ENCODE measurements at regions not wholly inside any gene's neighbourhood (a gene's known extent, or its start where the extent isn't known, plus 50 kb on each side); places are given as distances from the start of the nearest gene placed in this dataset.
"Not testable (repeated sequence)": the region's sequence is repeated elsewhere in the genome, so short reads cannot be mapped to it uniquely, and the experiment has no call there.

DNA sequence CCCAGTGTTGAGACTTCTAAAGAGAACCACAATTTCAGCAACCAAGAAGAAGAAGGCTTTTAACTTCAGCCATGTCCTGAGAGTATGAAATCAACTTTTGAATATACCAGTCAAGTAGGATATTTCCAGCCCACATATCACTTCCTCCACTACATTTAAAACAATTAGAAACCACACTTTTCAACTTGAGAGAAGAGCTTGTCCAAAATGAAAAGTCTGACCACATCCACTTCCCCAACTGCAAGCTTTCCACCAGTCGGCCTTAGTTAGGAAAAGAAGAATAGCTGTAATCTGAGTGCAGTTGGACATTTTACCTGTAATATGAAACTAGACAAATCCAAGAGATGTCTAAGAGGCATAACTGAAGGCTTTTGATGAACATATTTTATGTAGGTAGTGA, 101.9 kb upstream of the SLC7A11 start:
- no peak overlapping the region for H2BK5ac ChIP-seq (ENCODE audit: low read length)
- no peak overlapping the region for H3K23ac ChIP-seq (ENCODE audit: low read depth, low read length, poor library complexity)
- H3K14ac ChIP-seq (ENCODE audit: low read length), result no peak overlapping the region
- H3K27me3 ChIP-seq (ENCODE audit: control insufficient read depth in 3 of 3, insufficient read depth in 3 of 3, low read depth in 1 of 3, low read length in 3 of 3), result no peaks in the 10 kb centered on the region
- H3K79me1 ChIP-seq (ENCODE audit: low read depth, low read length), result no peaks in the 10 kb centered on the region
- H2BK12ac ChIP-seq (ENCODE audit: low read length), result no peak overlapping the region
- no CpG with 5 or more reads among the region's 1 CpG for WGBS, 2 donors (ENCODE audit: extremely low coverage in 2 of 2, insufficient read length in 2 of 2, insufficient replicate concordance in 1 of 2)
- H2AK5ac ChIP-seq (ENCODE audit: low read depth, low read length), result no peak overlapping the region
- no peak for DNase-seq (ENCODE audit: low spot score)
- H3K9ac ChIP-seq (ENCODE audit: low read depth, low read length, poor library complexity), result no peak overlapping the region
- no peak overlapping the region for H3K4me2 ChIP-seq (ENCODE audit: insufficient read depth, low read length, poor library complexity, severe bottlenecking)
- H3K4me1 ChIP-seq (ENCODE audit: control insufficient read depth in 2 of 2, insufficient read depth in 1 of 2, low read depth in 1 of 2, low read length in 2 of 2), result no peaks in the 10 kb centered on the region
- H3K27ac ChIP-seq (replicated peaks; ENCODE audit: low read length), result no peak overlapping the region
- H3K4ac ChIP-seq (ENCODE audit: low read length), result no peak overlapping the region
- H3K36me3 ChIP-seq (replicated peaks in 1 of 2; ENCODE audit: control insufficient read depth in 2 of 2, insufficient read depth in 2 of 2, low read length in 2 of 2), result no peaks in the 10 kb centered on the region
- H3K18ac ChIP-seq (ENCODE audit: low read length), result no peak overlapping the region
- H2AFZ ChIP-seq (ENCODE audit: low read length), result no peak overlapping the region
- no peak overlapping the region for H4K91ac ChIP-seq (ENCODE audit: low read depth, low read length, poor library complexity)
- no peak overlapping the region for H2BK120ac ChIP-seq (ENCODE audit: low read depth, low read length)
- H2BK15ac ChIP-seq (ENCODE audit: low read length), result no peak overlapping the region
- no peaks in the 10 kb centered on the region for H3K9me3 ChIP-seq (replicated peaks in 1 of 2; ENCODE audit: control insufficient read depth in 2 of 2, insufficient read depth in 1 of 2, low read depth in 1 of 2, low read length in 2 of 2)
- H3K4me3 ChIP-seq (ENCODE audit: low read length in 2 of 2), result no peak overlapping the region
- no peak overlapping the region for H4K8ac ChIP-seq (ENCODE audit: low read depth, low read length)

- no CpG with 5 or more reads among the region's 3 CpGs for WGBS, 2 donors (ENCODE audit: extremely low coverage in 2 of 2, insufficient read length in 2 of 2, insufficient replicate concordance in 1 of 2)
- Histone ChIP-seq H2AFZ (ENCODE audit: low read length) (no peak overlapping the region), H2AK5ac (ENCODE audit: low read depth, low read length) (no peak overlapping the region), H4K91ac (ENCODE audit: low read depth, low read length, poor library complexity) (no peak overlapping the region), H3K27me3 (ENCODE audit: control insufficient read depth in 3 of 3, insufficient read depth in 3 of 3, low read depth in 1 of 3, low read length in 3 of 3) (no peaks in the 10 kb centered on the region), H3K4ac (ENCODE audit: low read length) (no peak overlapping the region), H3K79me1 (ENCODE audit: low read depth, low read length) (no peaks in the 10 kb centered on the region), H3K14ac (ENCODE audit: low read length) (no peak overlapping the region), H3K4me1 (ENCODE audit: control insufficient read depth in 2 of 2, insufficient read depth in 1 of 2, low read depth in 1 of 2, low read length in 2 of 2) (no peaks in the 10 kb centered on the region), H2BK12ac (ENCODE audit: low read length) (no peak overlapping the region), H2BK120ac (ENCODE audit: low read depth, low read length) (no peak overlapping the region), H3K4me2 (ENCODE audit: insufficient read depth, low read length, poor library complexity, severe bottlenecking) (no peak overlapping the region), H2BK15ac (ENCODE audit: low read length) (no peak overlapping the region), H3K27ac (replicated peaks; ENCODE audit: low read length) (no peak overlapping the region), H3K9ac (ENCODE audit: low read depth, low read length, poor library complexity) (no peak overlapping the region), H3K4me3 (ENCODE audit: low read length in 2 of 2) (no peak overlapping the region), H3K18ac (ENCODE audit: low read length) (no peak overlapping the region), H3K36me3 (replicated peaks in 1 of 2; ENCODE audit: control insufficient read depth in 2 of 2, insufficient read depth in 2 of 2, low read length in 2 of 2) (no peaks in the 10 kb centered on the region), H3K23ac (ENCODE audit: low read depth, low read length, poor library complexity) (no peak overlapping the region), H3K9me3 (replicated peaks in 1 of 2; ENCODE audit: control insufficient read depth in 2 of 2, insufficient read depth in 1 of 2, low read depth in 1 of 2, low read length in 2 of 2) (no peaks in the 10 kb centered on the region), H4K8ac (ENCODE audit: low read depth, low read length) (no peak overlapping the region), H2BK5ac (ENCODE audit: low read length) (no peak overlapping the region)
- DNase-seq (ENCODE audit: low spot score), result no peak
These were observed 99.7 kb upstream of the SLC7A11 start for GRCh38 chr4:138341739-138342415.

- WGBS, 2 donors (ENCODE audit: extremely low coverage in 2 of 2, insufficient read length in 2 of 2, insufficient replicate concordance in 1 of 2), result no CpG with 5 or more reads among the region's 2 CpGs
- no peak overlapping the region for H2BK15ac ChIP-seq (ENCODE audit: low read length)
These were observed 96.7 kb upstream of the SLC7A11 start for GRCh38 chr4:138338840-138339239.

DNA sequence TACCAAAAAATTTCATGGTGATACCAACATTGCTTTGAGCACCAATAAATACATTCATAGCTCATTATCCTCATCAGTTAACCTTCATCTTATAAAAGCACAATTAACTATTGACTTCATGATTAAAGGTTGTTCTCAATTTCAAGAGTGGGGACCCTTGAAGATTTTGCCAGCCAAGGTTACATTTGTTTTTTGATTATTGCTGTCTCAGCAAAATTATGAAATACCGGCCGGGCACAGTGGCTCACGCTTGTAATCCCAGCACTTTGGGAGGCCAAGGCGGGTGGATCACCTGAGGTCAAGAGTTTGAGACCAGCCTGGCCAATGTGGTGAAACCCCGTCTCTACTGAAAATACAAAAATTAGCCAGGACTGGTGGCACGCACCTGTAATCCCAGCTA, 96.1 kb upstream of the SLC7A11 start:
- not testable (repeated sequence) for H3K4me3 ChIP-seq (ENCODE audit: low read length in 2 of 2); H3K4me2 ChIP-seq (ENCODE audit: insufficient read depth, low read length, poor library complexity, severe bottlenecking); H2BK5ac ChIP-seq (ENCODE audit: low read length); H3K23ac ChIP-seq (ENCODE audit: low read depth, low read length, poor library complexity); H3K9me3 ChIP-seq (replicated peaks in 1 of 2; ENCODE audit: control insufficient read depth in 2 of 2, insufficient read depth in 1 of 2, low read depth in 1 of 2, low read length in 2 of 2); H3K18ac ChIP-seq (ENCODE audit: low read length); H4K91ac ChIP-seq (ENCODE audit: low read depth, low read length, poor library complexity); H3K36me3 ChIP-seq (replicated peaks in 1 of 2; ENCODE audit: control insufficient read depth in 2 of 2, insufficient read depth in 2 of 2, low read length in 2 of 2); H2BK15ac ChIP-seq (ENCODE audit: low read length); H2BK12ac ChIP-seq (ENCODE audit: low read length); H3K4ac ChIP-seq (ENCODE audit: low read length); H3K14ac ChIP-seq (ENCODE audit: low read length); H4K8ac ChIP-seq (ENCODE audit: low read depth, low read length); H3K27me3 ChIP-seq (ENCODE audit: control insufficient read depth in 3 of 3, insufficient read depth in 3 of 3, low read depth in 1 of 3, low read length in 3 of 3); DNase-seq (ENCODE audit: low spot score); H2AFZ ChIP-seq (ENCODE audit: low read length); H3K27ac ChIP-seq (replicated peaks; ENCODE audit: low read length); H3K79me1 ChIP-seq (ENCODE audit: low read depth, low read length); H3K4me1 ChIP-seq (ENCODE audit: control insufficient read depth in 2 of 2, insufficient read depth in 1 of 2, low read depth in 1 of 2, low read length in 2 of 2); H2AK5ac ChIP-seq (ENCODE audit: low read depth, low read length); H3K9ac ChIP-seq (ENCODE audit: low read depth, low read length, poor library complexity); H2BK120ac ChIP-seq (ENCODE audit: low read depth, low read length)
- no CpG with 5 or more reads among the region's 6 CpGs for WGBS, 2 donors (ENCODE audit: extremely low coverage in 2 of 2, insufficient read length in 2 of 2, insufficient replicate concordance in 1 of 2)

More at GRCh38 chr4:138338840-138339239, 96.7 kb upstream of the SLC7A11 start:
- Histone ChIP-seq H3K18ac (ENCODE audit: low read length) (no peak overlapping the region), H3K23ac (ENCODE audit: low read depth, low read length, poor library complexity) (no peak overlapping the region), H3K27ac (replicated peaks; ENCODE audit: low read length) (no peak overlapping the region), H2AFZ (ENCODE audit: low read length) (no peak overlapping the region), H3K36me3 (replicated peaks in 1 of 2; ENCODE audit: control insufficient read depth in 2 of 2, insufficient read depth in 2 of 2, low read length in 2 of 2) (no peaks in the 10 kb centered on the region), H3K4me2 (ENCODE audit: insufficient read depth, low read length, poor library complexity, severe bottlenecking) (no peak overlapping the region), H2BK5ac (ENCODE audit: low read length) (no peak overlapping the region), H2AK5ac (ENCODE audit: low read depth, low read length) (no peak overlapping the region), H3K79me1 (ENCODE audit: low read depth, low read length) (no peaks in the 10 kb centered on the region), H3K4me1 (ENCODE audit: control insufficient read depth in 2 of 2, insufficient read depth in 1 of 2, low read depth in 1 of 2, low read length in 2 of 2) (no peaks in the 10 kb centered on the region), H2BK120ac (ENCODE audit: low read depth, low read length) (no peak overlapping the region), H4K91ac (ENCODE audit: low read depth, low read length, poor library complexity) (no peak overlapping the region), H3K27me3 (ENCODE audit: control insufficient read depth in 3 of 3, insufficient read depth in 3 of 3, low read depth in 1 of 3, low read length in 3 of 3) (no peaks in the 10 kb centered on the region), H3K4me3 (ENCODE audit: low read length in 2 of 2) (no peak overlapping the region), H3K14ac (ENCODE audit: low read length) (no peak overlapping the region), H2BK12ac (ENCODE audit: low read length) (no peak overlapping the region), H3K9ac (ENCODE audit: low read depth, low read length, poor library complexity) (no peak overlapping the region), H3K4ac (ENCODE audit: low read length) (no peak overlapping the region), H4K8ac (ENCODE audit: low read depth, low read length) (no peak overlapping the region), H3K9me3 (replicated peaks in 1 of 2; ENCODE audit: control insufficient read depth in 2 of 2, insufficient read depth in 1 of 2, low read depth in 1 of 2, low read length in 2 of 2) (no peaks in the 10 kb centered on the region)
- no peak for DNase-seq (ENCODE audit: low spot score)

All from neuronal stem cell (in vitro differentiated cells).